DOHH2 (cell line): ENCODE measurements at regions not wholly inside any gene's neighbourhood (a gene's known extent, or its start where the extent isn't known, plus 50 kb on each side); places are given as distances from the start of the nearest gene placed in this dataset.

ENCODE experiments used
- EZH2phosphoT487 ChIP-seq: fragments of 200-600 bp; sonication (generic); IDR thresholded peaks from 2 replicates; pipeline ENCODE4 v1.6.1; 2017; ENCODE audit warnings: borderline replicate concordance, mild to moderate bottlenecking, antibody characterized with exemption, low read length, moderate library complexity, mixed read lengths
- TF ChIP-seq, protein P1 (sequence below): fragments of 200-600 bp; sonication (generic); IDR thresholded peaks from one replicate; pipeline ENCODE4 v1.5.1; 2014; ENCODE audit warnings: antibody characterized with exemption, mild to moderate bottlenecking, low read depth, low read length; ENCODE audit not compliant: poor library complexity, severe bottlenecking

DNA sequence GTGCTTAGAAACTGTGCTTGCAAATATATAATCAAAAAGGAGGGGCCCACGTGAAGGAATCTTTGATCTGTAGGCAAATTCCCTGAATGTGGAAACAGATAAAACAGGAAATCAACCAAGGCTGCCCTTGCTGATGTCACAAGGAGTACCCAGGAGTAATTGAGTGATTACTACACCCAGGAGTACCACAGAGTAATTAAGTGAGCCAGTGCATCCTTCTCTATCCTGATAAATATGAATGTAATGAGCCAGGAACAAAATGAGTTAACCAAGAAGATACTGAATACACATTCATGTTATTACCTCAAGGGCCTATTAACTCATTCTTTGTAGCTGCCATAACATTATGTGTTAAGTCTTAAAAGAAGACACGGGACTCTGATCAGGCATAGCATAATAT is 87.3 kb upstream of the POU1F1 start:
- TF ChIP-seq, protein P1, sequence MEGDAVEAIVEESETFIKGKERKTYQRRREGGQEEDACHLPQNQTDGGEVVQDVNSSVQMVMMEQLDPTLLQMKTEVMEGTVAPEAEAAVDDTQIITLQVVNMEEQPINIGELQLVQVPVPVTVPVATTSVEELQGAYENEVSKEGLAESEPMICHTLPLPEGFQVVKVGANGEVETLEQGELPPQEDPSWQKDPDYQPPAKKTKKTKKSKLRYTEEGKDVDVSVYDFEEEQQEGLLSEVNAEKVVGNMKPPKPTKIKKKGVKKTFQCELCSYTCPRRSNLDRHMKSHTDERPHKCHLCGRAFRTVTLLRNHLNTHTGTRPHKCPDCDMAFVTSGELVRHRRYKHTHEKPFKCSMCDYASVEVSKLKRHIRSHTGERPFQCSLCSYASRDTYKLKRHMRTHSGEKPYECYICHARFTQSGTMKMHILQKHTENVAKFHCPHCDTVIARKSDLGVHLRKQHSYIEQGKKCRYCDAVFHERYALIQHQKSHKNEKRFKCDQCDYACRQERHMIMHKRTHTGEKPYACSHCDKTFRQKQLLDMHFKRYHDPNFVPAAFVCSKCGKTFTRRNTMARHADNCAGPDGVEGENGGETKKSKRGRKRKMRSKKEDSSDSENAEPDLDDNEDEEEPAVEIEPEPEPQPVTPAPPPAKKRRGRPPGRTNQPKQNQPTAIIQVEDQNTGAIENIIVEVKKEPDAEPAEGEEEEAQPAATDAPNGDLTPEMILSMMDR = no peak
- no peak for TF ChIP-seq EZH2phosphoT487
